ENCODE measurements at regions not wholly inside any gene's neighbourhood (a gene's known extent, or its start where the extent isn't known, plus 50 kb on each side); places are given as distances from the start of the nearest gene placed in this dataset.

DNA sequence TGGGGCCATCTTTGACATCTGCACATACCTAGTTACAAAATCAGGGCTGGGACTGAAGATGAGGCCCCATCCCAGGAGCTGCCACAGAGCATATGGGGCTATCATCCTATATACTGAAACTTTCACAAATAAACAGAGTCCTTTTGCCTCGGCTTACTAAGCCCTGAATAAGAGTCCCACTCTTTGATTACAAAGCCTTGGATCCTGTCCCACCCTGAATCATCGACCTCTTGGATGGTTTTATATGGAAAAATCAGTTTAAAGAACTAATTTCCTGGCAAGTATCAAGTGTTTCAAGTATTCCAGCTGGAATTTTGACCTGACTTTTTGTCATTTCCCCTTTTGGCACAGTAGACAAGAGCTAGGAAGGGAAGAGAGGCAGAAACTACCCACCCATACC is 331.3 kb upstream of the FRG2C start:
- H3K9me2 ChIP-seq (ENCODE audit: low read depth, low read length), result no peaks in the 10 kb centered on the region
- no peak overlapping the region for H3K9ac ChIP-seq (ENCODE audit: low read length)
- no peaks in the 10 kb centered on the region for H3K36me3 ChIP-seq (ENCODE audit: insufficient read depth, low read length)
- H2AFZ ChIP-seq (ENCODE audit: low read length), result no peak overlapping the region
- H3K79me2 ChIP-seq (ENCODE audit: insufficient read depth, low read length), result no peaks in the 10 kb centered on the region
- H3K9me3 ChIP-seq (ENCODE audit: low read length), result no peaks in the 10 kb centered on the region
- no peaks in the 10 kb centered on the region for H4K20me1 ChIP-seq (ENCODE audit: insufficient read depth, low read length)
- no peaks in the 10 kb centered on the region for H3F3A ChIP-seq (ENCODE audit: insufficient read depth, low read length)
- no peaks in the 10 kb centered on the region for H3K4me1 ChIP-seq (ENCODE audit: insufficient read depth, low read length, severe bottlenecking)
- no peak overlapping the region for H3K4me3 ChIP-seq (ENCODE audit: low read depth, low read length, poor library complexity, severe bottlenecking)
- H3K27ac ChIP-seq (ENCODE audit: low read depth, low read length, poor library complexity, severe bottlenecking), result no peak overlapping the region
- no peak for TF ChIP-seq EZH2 (IDR thresholded peaks at IDR 0.05; ENCODE audit: borderline replicate concordance, low read length)
- no peak for TF ChIP-seq CTCF (IDR thresholded peaks at IDR 0.05; ENCODE audit: low read length)
- no peak overlapping the region for H3K4me2 ChIP-seq (ENCODE audit: low read length)
- H3K27me3 ChIP-seq (ENCODE audit: insufficient read depth, low read length), result no peaks in the 10 kb centered on the region

- H3K9me3 ChIP-seq (ENCODE audit: low read length), result no peaks in the 10 kb centered on the region
- H3K9ac ChIP-seq (ENCODE audit: low read length), result no peak overlapping the region
- H3F3A ChIP-seq (ENCODE audit: insufficient read depth, low read length), result no peaks in the 10 kb centered on the region
- H3K9me2 ChIP-seq (ENCODE audit: low read depth, low read length), result no peaks in the 10 kb centered on the region
- no peaks in the 10 kb centered on the region for H3K27me3 ChIP-seq (ENCODE audit: insufficient read depth, low read length)
- H2AFZ ChIP-seq (ENCODE audit: low read length), result no peak overlapping the region
- no peak overlapping the region for H3K4me2 ChIP-seq (ENCODE audit: low read length)
- TF ChIP-seq CTCF (IDR thresholded peaks at IDR 0.05; ENCODE audit: low read length) (no peak), EZH2 (IDR thresholded peaks at IDR 0.05; ENCODE audit: borderline replicate concordance, low read length) (no peak)
- no peaks in the 10 kb centered on the region for H3K4me1 ChIP-seq (ENCODE audit: insufficient read depth, low read length, severe bottlenecking)
- no peak overlapping the region for H3K4me3 ChIP-seq (ENCODE audit: low read depth, low read length, poor library complexity, severe bottlenecking)
- no peaks in the 10 kb centered on the region for H3K36me3 ChIP-seq (ENCODE audit: insufficient read depth, low read length)
- no peak overlapping the region for H3K27ac ChIP-seq (ENCODE audit: low read depth, low read length, poor library complexity, severe bottlenecking)
- H4K20me1 ChIP-seq (ENCODE audit: insufficient read depth, low read length), result no peaks in the 10 kb centered on the region
- no peaks in the 10 kb centered on the region for H3K79me2 ChIP-seq (ENCODE audit: insufficient read depth, low read length)
These were observed 329.8 kb upstream of the FRG2C start for GRCh38 chr3:75334299-75334698.

GRCh38 chr3:75337226-75337900 is 326.8 kb upstream of the FRG2C start:
- TF ChIP-seq EZH2 (IDR thresholded peaks at IDR 0.05; ENCODE audit: borderline replicate concordance, low read length) (no peak), CTCF (IDR thresholded peaks at IDR 0.05; ENCODE audit: low read length) (no peak)
- H3K9ac ChIP-seq (ENCODE audit: low read length), result no peak overlapping the region

More at GRCh38 chr3:75337226-75337900, 326.8 kb upstream of the FRG2C start:
- H3F3A ChIP-seq (ENCODE audit: insufficient read depth, low read length), result no peaks in the 10 kb centered on the region
- no peaks in the 10 kb centered on the region for H3K36me3 ChIP-seq (ENCODE audit: insufficient read depth, low read length)
- H3K79me2 ChIP-seq (ENCODE audit: insufficient read depth, low read length), result no peaks in the 10 kb centered on the region
- no peak overlapping the region for H3K27ac ChIP-seq (ENCODE audit: low read depth, low read length, poor library complexity, severe bottlenecking)
- H3K4me1 ChIP-seq (ENCODE audit: insufficient read depth, low read length, severe bottlenecking), result no peaks in the 10 kb centered on the region
- no peak overlapping the region for H3K4me2 ChIP-seq (ENCODE audit: low read length)
- H3K27me3 ChIP-seq (ENCODE audit: insufficient read depth, low read length), result no peaks in the 10 kb centered on the region
- H2AFZ ChIP-seq (ENCODE audit: low read length), result no peak overlapping the region
- no peak overlapping the region for H3K4me3 ChIP-seq (ENCODE audit: low read depth, low read length, poor library complexity, severe bottlenecking)
- no peaks in the 10 kb centered on the region for H3K9me2 ChIP-seq (ENCODE audit: low read depth, low read length)
- H4K20me1 ChIP-seq (ENCODE audit: insufficient read depth, low read length), result no peaks in the 10 kb centered on the region
- no peaks in the 10 kb centered on the region for H3K9me3 ChIP-seq (ENCODE audit: low read length)

All from OCI-LY1 (cell line).